BJ (cell line): ENCODE measurements at regions not wholly inside any gene's neighbourhood (a gene's known extent, or its start where the extent isn't known, plus 50 kb on each side); places are given as distances from the start of the nearest gene placed in this dataset.

ENCODE experiments used
- CTCF ChIA-PET: fragments of 350-600 bp; formaldehyde crosslinking; extraction: SDS; loops from one replicate; lab custom pipeline; 2021; ENCODE audit warnings: antibody characterized with exemption, inconsistent platforms; lab: Yijun Ruan, JAX
- POLR2A ChIA-PET: fragments of 300-600 bp; sonication (Branson Sonifier 250); formaldehyde crosslinking; extraction: SDS; loops from one replicate; lab custom pipeline; 2021; ENCODE audit warnings: antibody characterized with exemption; lab: Charles Lee
- DNase-seq: peaks from one replicate; pipeline ENCODE4 v3.0.0-alpha.2; 2011; ENCODE audit warnings: low read depth
- H3K27me3 ChIP-seq: 2 replicates; pipeline ENCODE4 v1.6.0; 2011; ENCODE audit warnings: low read length; ENCODE audit not compliant: control insufficient read depth, insufficient read depth
- H3K36me3 ChIP-seq: 2 replicates; pipeline ENCODE4 v1.5.1; 2011; ENCODE audit warnings: low read length; ENCODE audit not compliant: control insufficient read depth, insufficient read depth
- H3K4me3 ChIP-seq: 2 replicates; pipeline ENCODE4 v1.5.1; 2011; ENCODE audit warnings: low read depth, mild to moderate bottlenecking, control low read depth, low read length
- TF ChIP-seq, protein P1 (sequence below): IDR thresholded peaks from 2 replicates; pipeline ENCODE4 v1.5.1; 2011; ENCODE audit warnings: low read depth, mild to moderate bottlenecking, control low read depth, inconsistent platforms, low read length, moderate library complexity; ENCODE audit not compliant: insufficient read depth

DNA sequence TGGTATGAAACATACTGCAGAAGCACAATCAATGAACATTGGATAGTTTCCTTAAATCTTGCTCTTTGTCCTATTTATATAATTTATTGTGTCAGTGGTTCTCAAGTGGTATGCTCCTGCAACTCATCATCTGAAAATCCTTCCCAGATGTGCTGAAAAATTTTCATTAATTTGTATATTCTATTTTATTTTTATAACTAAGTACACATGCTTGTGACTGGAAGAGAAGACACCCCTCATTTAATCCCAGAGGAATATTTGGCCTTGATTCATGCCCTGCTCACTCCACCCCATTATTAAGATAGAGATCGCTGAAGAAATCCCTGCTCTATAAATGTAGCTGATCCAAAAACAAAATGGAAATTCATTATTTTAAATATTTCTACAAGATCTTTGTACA is 870.5 kb upstream of the CXADR start:
- Histone ChIP-seq H3K27me3 (no peaks in the 10 kb centered on the region), H3K4me3 (no peak overlapping the region), H3K36me3 (no peaks in the 10 kb centered on the region)
- TF ChIP-seq, protein P1, sequence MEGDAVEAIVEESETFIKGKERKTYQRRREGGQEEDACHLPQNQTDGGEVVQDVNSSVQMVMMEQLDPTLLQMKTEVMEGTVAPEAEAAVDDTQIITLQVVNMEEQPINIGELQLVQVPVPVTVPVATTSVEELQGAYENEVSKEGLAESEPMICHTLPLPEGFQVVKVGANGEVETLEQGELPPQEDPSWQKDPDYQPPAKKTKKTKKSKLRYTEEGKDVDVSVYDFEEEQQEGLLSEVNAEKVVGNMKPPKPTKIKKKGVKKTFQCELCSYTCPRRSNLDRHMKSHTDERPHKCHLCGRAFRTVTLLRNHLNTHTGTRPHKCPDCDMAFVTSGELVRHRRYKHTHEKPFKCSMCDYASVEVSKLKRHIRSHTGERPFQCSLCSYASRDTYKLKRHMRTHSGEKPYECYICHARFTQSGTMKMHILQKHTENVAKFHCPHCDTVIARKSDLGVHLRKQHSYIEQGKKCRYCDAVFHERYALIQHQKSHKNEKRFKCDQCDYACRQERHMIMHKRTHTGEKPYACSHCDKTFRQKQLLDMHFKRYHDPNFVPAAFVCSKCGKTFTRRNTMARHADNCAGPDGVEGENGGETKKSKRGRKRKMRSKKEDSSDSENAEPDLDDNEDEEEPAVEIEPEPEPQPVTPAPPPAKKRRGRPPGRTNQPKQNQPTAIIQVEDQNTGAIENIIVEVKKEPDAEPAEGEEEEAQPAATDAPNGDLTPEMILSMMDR: no peak
- ChIA-PET CTCF (interaction anchor here (0.7 kb wide), 1 partner anchor 8 kb away, joined by 3 read pairs; no protein-coding TSS in a partner anchor), POLR2A (interaction anchor here (0.6 kb wide), 1 partner anchor 293 kb away, joined by 3 read pairs; no protein-coding TSS in a partner anchor)
- no peak for DNase-seq

GRCh38 chr21:16644685-16645084 is 868.2 kb upstream of the CXADR start:
- Histone ChIP-seq H3K36me3 (no peaks in the 10 kb centered on the region), H3K4me3 (no peak overlapping the region), H3K27me3 (no peaks in the 10 kb centered on the region)
- CTCF ChIA-PET: interaction anchor here (0.6 kb wide), 1 partner anchor 175 kb away, joined by 3 read pairs; no protein-coding TSS in a partner anchor
- POLR2A ChIA-PET: no interaction called here
- DNase-seq: no peak
- TF ChIP-seq, protein P1: no peak

DNA sequence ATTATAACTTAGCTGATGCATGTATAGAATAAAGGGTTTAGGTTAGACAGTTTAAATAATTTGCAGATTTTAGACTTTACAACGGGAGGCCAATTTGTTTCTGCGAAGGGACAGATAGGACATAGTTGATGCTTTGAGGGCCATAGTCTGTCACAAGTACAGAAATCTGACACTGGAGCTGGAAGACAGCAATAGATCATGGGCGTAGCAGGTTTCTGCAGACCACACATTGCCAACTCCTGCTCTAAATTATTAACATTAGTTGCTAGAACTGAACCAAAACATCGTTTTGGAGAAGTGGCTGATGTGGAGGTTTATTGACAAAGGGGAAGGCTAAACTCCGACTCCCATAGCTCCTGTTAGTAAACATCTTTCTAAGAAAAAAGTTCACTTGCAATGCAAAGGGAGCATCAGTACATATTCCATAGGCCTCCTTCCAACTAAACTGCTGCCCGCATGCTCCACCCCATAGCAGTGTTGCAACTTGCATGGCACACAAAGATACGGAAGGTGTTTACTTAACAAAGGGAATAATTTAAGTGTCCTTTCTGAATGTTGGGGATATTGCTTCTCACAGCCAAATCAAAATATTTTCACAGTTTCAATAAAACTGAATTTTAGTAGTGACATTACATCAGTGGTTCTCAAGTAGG is 862.0 kb upstream of the CXADR start:
- no peaks in the 10 kb centered on the region for H3K27me3 ChIP-seq
- no peak for DNase-seq
- POLR2A ChIA-PET: no interaction called here
- H3K36me3 ChIP-seq: no peaks in the 10 kb centered on the region
- H3K4me3 ChIP-seq: no peak overlapping the region
- CTCF ChIA-PET: interaction anchor here (0.6 to 0.9 kb wide), 2 partner anchors 8 to 392 kb away, joined by 3 read pairs; no protein-coding TSS in a partner anchor
- TF ChIP-seq, protein P1: no peak

DNA sequence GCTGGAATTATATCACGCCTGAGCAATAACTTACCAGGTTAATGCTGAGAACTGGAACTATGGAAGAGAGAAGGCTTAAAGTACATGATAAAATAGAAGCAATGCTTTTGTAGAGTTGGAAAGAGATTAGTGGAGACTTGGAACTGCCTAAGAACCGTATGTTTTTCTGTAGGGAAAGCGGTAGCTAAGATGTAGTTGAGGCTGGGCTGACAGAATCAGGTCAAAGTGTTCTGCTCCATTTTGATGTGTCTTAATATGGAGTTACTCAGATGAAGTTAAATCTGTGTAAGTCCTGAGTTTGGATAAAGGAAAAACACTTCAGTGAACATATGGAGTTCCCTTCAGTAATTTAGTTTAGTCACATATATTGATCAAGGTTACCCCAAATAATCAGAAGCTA is 860.9 kb upstream of the CXADR start:
- H3K36me3 ChIP-seq: no peaks in the 10 kb centered on the region
- ChIA-PET CTCF (interaction anchor here (0.9 kb wide), 1 partner anchor 391 kb away, joined by 3 read pairs; no protein-coding TSS in a partner anchor), POLR2A (no interaction called here)
- no peaks in the 10 kb centered on the region for H3K27me3 ChIP-seq
- no peak for DNase-seq
- TF ChIP-seq, protein P1: no peak
- H3K4me3 ChIP-seq: no peak overlapping the region

- TF ChIP-seq, protein P1: no peak
- H3K27me3 ChIP-seq: no peaks in the 10 kb centered on the region
- no peak overlapping the region for H3K4me3 ChIP-seq
- ChIA-PET POLR2A (no interaction called here), CTCF (no interaction called here)
- no peaks in the 10 kb centered on the region for H3K36me3 ChIP-seq
- DNase-seq: no peak
Observed at GRCh38 chr21:16663436-16663835, 849.4 kb upstream of the CXADR start.
